OCI-LY1 (cell line): ENCODE measurements at regions not wholly inside any gene's neighbourhood (a gene's known extent, or its start where the extent isn't known, plus 50 kb on each side); places are given as distances from the start of the nearest gene placed in this dataset.

Experiments
- EZH2 ChIP-seq: fragments of 200-600 bp; sonication (generic), shearing (Covaris generic); IDR thresholded peaks from 2 replicates; pipeline ENCODE4 v1.8.0; 2017; ENCODE audit warnings: borderline replicate concordance, mixed run types, mild to moderate bottlenecking, antibody characterized with exemption, low read length, moderate library complexity, mixed read lengths
- TF ChIP-seq, protein P1 (sequence below): fragments of 200-600 bp; sonication (generic), shearing (Covaris generic); IDR thresholded peaks from 2 replicates; pipeline ENCODE4 v1.5.1; 2017; ENCODE audit warnings: mild to moderate bottlenecking, antibody characterized with exemption, low read length, moderate library complexity, mixed read lengths

DNA sequence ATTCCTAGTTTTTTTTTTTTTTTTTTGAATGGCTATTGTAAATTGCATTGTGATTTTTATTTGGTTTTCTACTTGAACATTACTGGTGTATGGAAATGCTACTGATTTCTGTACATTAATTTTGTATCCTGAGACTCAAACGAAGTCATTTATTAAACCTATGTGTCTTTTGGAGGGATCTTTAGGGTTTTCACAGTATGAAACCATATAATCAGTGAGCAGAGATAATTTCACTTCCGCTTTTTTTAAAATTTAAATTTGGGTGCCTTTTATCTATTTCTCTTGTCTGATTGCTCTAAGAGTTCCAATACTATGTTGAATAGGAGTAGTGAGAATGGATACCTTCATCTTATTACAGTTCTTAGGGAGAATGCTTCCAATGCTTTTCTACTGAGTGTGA, 102.7 kb downstream of the ZWINT start:
- TF ChIP-seq, protein P1, sequence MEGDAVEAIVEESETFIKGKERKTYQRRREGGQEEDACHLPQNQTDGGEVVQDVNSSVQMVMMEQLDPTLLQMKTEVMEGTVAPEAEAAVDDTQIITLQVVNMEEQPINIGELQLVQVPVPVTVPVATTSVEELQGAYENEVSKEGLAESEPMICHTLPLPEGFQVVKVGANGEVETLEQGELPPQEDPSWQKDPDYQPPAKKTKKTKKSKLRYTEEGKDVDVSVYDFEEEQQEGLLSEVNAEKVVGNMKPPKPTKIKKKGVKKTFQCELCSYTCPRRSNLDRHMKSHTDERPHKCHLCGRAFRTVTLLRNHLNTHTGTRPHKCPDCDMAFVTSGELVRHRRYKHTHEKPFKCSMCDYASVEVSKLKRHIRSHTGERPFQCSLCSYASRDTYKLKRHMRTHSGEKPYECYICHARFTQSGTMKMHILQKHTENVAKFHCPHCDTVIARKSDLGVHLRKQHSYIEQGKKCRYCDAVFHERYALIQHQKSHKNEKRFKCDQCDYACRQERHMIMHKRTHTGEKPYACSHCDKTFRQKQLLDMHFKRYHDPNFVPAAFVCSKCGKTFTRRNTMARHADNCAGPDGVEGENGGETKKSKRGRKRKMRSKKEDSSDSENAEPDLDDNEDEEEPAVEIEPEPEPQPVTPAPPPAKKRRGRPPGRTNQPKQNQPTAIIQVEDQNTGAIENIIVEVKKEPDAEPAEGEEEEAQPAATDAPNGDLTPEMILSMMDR = no peak
- TF ChIP-seq EZH2 = no peak
